NCI-H526 treated with DMSO at 0.1 percent for 48 hours (cell line): ENCODE measurements at regions not wholly inside any gene's neighbourhood (a gene's known extent, or its start where the extent isn't known, plus 50 kb on each side); places are given as distances from the start of the nearest gene placed in this dataset.

Experiments used
- DNase-seq: peaks from one replicate; lab custom pipeline; 2025; lab: John Stamatoyannopoulos, UW

- no peak for DNase-seq
These were observed 50.8 kb upstream of the KCNJ6 start for GRCh38 chr21:37967036-37967435.

GRCh38 chr21:37968744-37969143 is 52.5 kb upstream of the KCNJ6 start:
- DNase-seq, result no peak

- no peak for DNase-seq
These were observed 54.3 kb upstream of the KCNJ6 start for GRCh38 chr21:37970548-37970947.

- no peak for DNase-seq
These were observed 55.2 kb upstream of the KCNJ6 start for GRCh38 chr21:37971390-37971950.

GRCh38 chr21:37974081-37974480 is 57.8 kb upstream of the KCNJ6 start:
- DNase-seq, result no peak

GRCh38 chr21:37982496-37983318 is 66.5 kb upstream of the KCNJ6 start:
- no peak for DNase-seq

- no peak for DNase-seq
These were observed 67.3 kb upstream of the KCNJ6 start for GRCh38 chr21:37983336-37984095.

- DNase-seq, result no peak
These were observed 68.2 kb upstream of the KCNJ6 start for GRCh38 chr21:37984416-37984815.

- DNase-seq, result no peak
These were observed 69.7 kb upstream of the KCNJ6 start for GRCh38 chr21:37986000-37986399.

GRCh38 chr21:37986751-37987399 is 70.6 kb upstream of the KCNJ6 start:
- DNase-seq, result peak; percentile 6

GRCh38 chr21:37987668-37988067 is 71.4 kb upstream of the KCNJ6 start:
- no peak for DNase-seq

GRCh38 chr21:37993071-37993470 is 76.8 kb upstream of the KCNJ6 start:
- DNase-seq, result no peak

- no peak for DNase-seq
These were observed 78.0 kb upstream of the KCNJ6 start for GRCh38 chr21:37994211-37994610.

GRCh38 chr21:38012672-38013071 is 96.4 kb upstream of the KCNJ6 start:
- DNase-seq, result no peak

- no peak for DNase-seq
These were observed 97.5 kb upstream of the KCNJ6 start for GRCh38 chr21:38013741-38014140.

GRCh38 chr21:38014298-38014697 is 98.0 kb upstream of the KCNJ6 start:
- DNase-seq, result no peak

GRCh38 chr21:38027901-38028498 is 111.7 kb upstream of the KCNJ6 start:
- DNase-seq, result no peak

- DNase-seq, result no peak
These were observed 116.0 kb upstream of the KCNJ6 start for GRCh38 chr21:38032082-38032801.

GRCh38 chr21:38036016-38036415 is 119.8 kb upstream of the KCNJ6 start:
- no peak for DNase-seq

- no peak for DNase-seq
These were observed 121.2 kb upstream of the KCNJ6 start for GRCh38 chr21:38037416-38037815.

- no peak for DNase-seq
These were observed 123.1 kb upstream of the KCNJ6 start for GRCh38 chr21:38039369-38039768.
